ENCODE measurements at regions not wholly inside any gene's neighbourhood (a gene's known extent, or its start where the extent isn't known, plus 50 kb on each side); places are given as distances from the start of the nearest gene placed in this dataset.
A peak's percentile ranks its signal among the peaks of the same experiment; 100 is the strongest.

DNA sequence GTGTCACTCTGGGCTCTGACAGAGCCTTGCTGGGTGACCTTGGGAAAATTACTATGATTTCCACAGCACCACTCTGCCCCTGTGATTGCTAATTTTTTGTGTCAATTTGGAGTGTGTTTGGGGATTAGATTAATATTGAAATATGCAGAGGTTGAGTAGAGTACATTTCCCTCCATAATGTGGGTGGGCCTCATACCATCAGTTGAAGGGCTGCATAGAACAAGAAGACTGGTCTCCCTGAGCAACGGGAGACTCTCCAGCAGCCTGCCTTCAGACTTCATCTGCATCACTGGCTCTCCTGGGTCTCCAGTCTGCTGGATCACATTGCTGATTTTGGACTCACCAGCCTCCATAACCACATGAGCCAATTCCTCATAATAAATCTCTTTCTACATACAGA is 313.7 kb downstream of the TNS1 start:
- no peak for TF ChIP-seq CTCF (IDR thresholded peaks at IDR 0.05; ENCODE audit: low read depth, low read length)
- H3K4me3 ChIP-seq (ENCODE audit: low read depth, low read length): no peak overlapping the region
- in situ Hi-C loops (cut with HindIII; ENCODE audit: low sequenced_read_pairs): no loop called here
- no peak for DNase-seq (ENCODE audit: low read depth, low spot score)

GRCh38 chr2:217688494-217688893 is 314.3 kb downstream of the TNS1 start:
- no peak overlapping the region for H3K4me3 ChIP-seq (ENCODE audit: low read depth, low read length)
- TF ChIP-seq CTCF (IDR thresholded peaks at IDR 0.05; ENCODE audit: low read depth, low read length): no peak
- in situ Hi-C loops (cut with HindIII; ENCODE audit: low sequenced_read_pairs): no loop called here
- DNase-seq (ENCODE audit: low read depth, low spot score): peak; percentile 21

DNA sequence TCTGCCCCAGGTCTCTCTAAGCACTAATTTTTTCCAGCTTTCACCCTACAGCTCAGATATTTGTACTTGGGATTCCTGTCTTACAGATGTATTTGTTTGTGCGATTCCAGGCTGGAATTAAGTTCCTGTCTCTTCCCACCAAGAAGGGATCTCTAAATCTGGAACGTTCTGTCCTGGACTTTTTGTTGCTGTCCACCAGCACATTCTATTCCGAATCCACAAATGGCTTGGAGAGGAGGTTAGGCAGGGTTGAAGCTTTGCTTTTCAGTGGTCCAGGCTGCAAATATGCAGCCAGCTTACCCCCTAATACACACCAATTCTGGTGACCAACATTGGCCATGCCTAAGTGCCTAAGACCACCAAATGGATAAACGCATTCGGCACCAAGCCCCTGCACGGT is 315.0 kb downstream of the TNS1 start:
- no peak overlapping the region for H3K4me3 ChIP-seq (ENCODE audit: low read depth, low read length)
- in situ Hi-C loops (cut with HindIII; ENCODE audit: low sequenced_read_pairs): no loop called here
- DNase-seq (ENCODE audit: low read depth, low spot score): no peak
- TF ChIP-seq CTCF (IDR thresholded peaks at IDR 0.05; ENCODE audit: low read depth, low read length): no peak

GRCh38 chr2:217685255-217685605 is 317.6 kb downstream of the TNS1 start:
- in situ Hi-C loops (cut with HindIII; ENCODE audit: low sequenced_read_pairs): no loop called here
- no peak overlapping the region for H3K4me3 ChIP-seq (ENCODE audit: low read depth, low read length)
- no peak for TF ChIP-seq CTCF (IDR thresholded peaks at IDR 0.05; ENCODE audit: low read depth, low read length)
- peak; percentile 90 for DNase-seq (ENCODE audit: low read depth, low spot score)

- no peak for TF ChIP-seq CTCF (IDR thresholded peaks at IDR 0.05; ENCODE audit: low read depth, low read length)
- in situ Hi-C loops (cut with HindIII; ENCODE audit: low sequenced_read_pairs): no loop called here
- H3K4me3 ChIP-seq (ENCODE audit: low read depth, low read length): no peak overlapping the region
- no peak for DNase-seq (ENCODE audit: low read depth, low spot score)
Measured at GRCh38 chr2:217684431-217685254, 318.2 kb downstream of the TNS1 start.

GRCh38 chr2:217683106-217683870 is 319.5 kb downstream of the TNS1 start:
- in situ Hi-C loops (cut with HindIII; ENCODE audit: low sequenced_read_pairs): no loop called here
- TF ChIP-seq CTCF (IDR thresholded peaks at IDR 0.05; ENCODE audit: low read depth, low read length): no peak
- no peak overlapping the region for H3K4me3 ChIP-seq (ENCODE audit: low read depth, low read length)
- DNase-seq (ENCODE audit: low read depth, low spot score): no peak

Data from astrocyte of the spinal cord (primary cell).